WI38 (cell line): ENCODE measurements at regions not wholly inside any gene's neighbourhood (a gene's known extent, or its start where the extent isn't known, plus 50 kb on each side); places are given as distances from the start of the nearest gene placed in this dataset.
"Not testable (repeated sequence)": the region's sequence is repeated elsewhere in the genome, so short reads cannot be mapped to it uniquely, and the experiment has no call there.

ENCODE experiments used
- H3K4me3 ChIP-seq: 2 replicates; pipeline ENCODE4 v1.5.1; 2011; ENCODE audit warnings: low read depth, mild to moderate bottlenecking, control low read depth, low read length
- CTCF ChIP-seq: IDR thresholded peaks from 2 replicates; pipeline ENCODE4 v1.5.1; 2012; ENCODE audit warnings: low read depth, mild to moderate bottlenecking, control low read depth, low read length

DNA sequence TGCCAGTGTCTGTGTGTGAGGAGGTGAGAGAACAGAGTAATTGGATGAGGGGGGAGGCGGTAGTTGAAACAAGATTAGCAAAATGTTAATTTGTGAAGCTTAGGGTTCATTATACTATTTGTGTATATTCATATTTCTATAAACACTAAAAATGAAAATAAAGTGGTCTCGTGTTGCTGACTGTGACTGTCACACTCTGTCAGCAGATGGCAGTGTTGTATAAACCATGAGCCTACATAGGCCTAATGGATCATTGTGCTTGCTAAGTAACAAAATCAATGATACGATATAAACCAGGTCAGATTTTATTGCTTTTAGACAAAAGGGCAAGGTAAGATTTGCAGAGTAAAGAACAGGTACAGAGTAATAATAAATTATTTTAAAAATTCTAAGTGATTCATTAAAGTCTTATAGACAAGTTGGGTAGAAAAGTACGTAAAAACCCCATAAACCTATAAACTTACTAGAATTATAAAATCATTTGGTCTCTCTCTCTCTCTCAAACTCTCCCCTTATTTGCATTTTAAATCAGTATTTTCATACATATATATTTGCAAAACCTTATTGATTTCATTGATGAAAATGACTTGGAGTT, 182.7 kb downstream of the RPIA start:
- peak; percentile 52 for TF ChIP-seq CTCF
- no peak overlapping the region for H3K4me3 ChIP-seq

GRCh38 chr2:88875736-88876135, 184.3 kb downstream of the RPIA start:
- H3K4me3 ChIP-seq = no peak overlapping the region
- TF ChIP-seq CTCF = no peak

GRCh38 chr2:88880441-88880953, 189.0 kb downstream of the RPIA start:
- peak; percentile 76 for TF ChIP-seq CTCF
- no peak overlapping the region for H3K4me3 ChIP-seq

- no peak overlapping the region for H3K4me3 ChIP-seq
- TF ChIP-seq CTCF = no peak
These were observed 193.8 kb downstream of the RPIA start for GRCh38 chr2:88885275-88885674.

GRCh38 chr2:88885679-88886416, 194.4 kb downstream of the RPIA start:
- TF ChIP-seq CTCF = no peak
- H3K4me3 ChIP-seq = no peak overlapping the region

GRCh38 chr2:88887466-88887865, 196.0 kb downstream of the RPIA start:
- H3K4me3 ChIP-seq = not testable (repeated sequence)

- no peak overlapping the region for H3K4me3 ChIP-seq
- TF ChIP-seq CTCF = no peak
These were observed 200.7 kb downstream of the RPIA start for GRCh38 chr2:88892207-88892606.
